Astrocyte of the hippocampus (primary cell): ENCODE measurements at regions not wholly inside any gene's neighbourhood (a gene's known extent, or its start where the extent isn't known, plus 50 kb on each side); places are given as distances from the start of the nearest gene placed in this dataset.
"Not testable (repeated sequence)": the region's sequence is repeated elsewhere in the genome, so short reads cannot be mapped to it uniquely, and the experiment has no call there.

Experiments
- DNase-seq: peaks from one replicate; pipeline ENCODE4 v3.0.0; 2011; ENCODE audit warnings: low read depth, low spot score

GRCh38 chr4:114034189-114034588, 54.7 kb upstream of the ARSJ start:
- no peak for DNase-seq

- DNase-seq, result no peak
Observed at GRCh38 chr4:114036426-114036825, 57.0 kb upstream of the ARSJ start.

GRCh38 chr4:114036864-114037263, 57.4 kb upstream of the ARSJ start:
- no peak for DNase-seq

- no peak for DNase-seq
Observed at GRCh38 chr4:114037988-114038387, 58.5 kb upstream of the ARSJ start.

- DNase-seq, result no peak
Observed at GRCh38 chr4:114038762-114039387, 59.4 kb upstream of the ARSJ start.

- DNase-seq, result peak; percentile 42
Observed at GRCh38 chr4:114040319-114041116, 61.1 kb upstream of the ARSJ start.

- no peak for DNase-seq
Observed at GRCh38 chr4:114041117-114041475, 61.6 kb upstream of the ARSJ start.

GRCh38 chr4:114043116-114043515, 63.7 kb upstream of the ARSJ start:
- no peak for DNase-seq

- DNase-seq, result not testable (repeated sequence)
Observed at GRCh38 chr4:114044351-114044750, 64.9 kb upstream of the ARSJ start.

GRCh38 chr4:114046331-114046730, 66.9 kb upstream of the ARSJ start:
- no peak for DNase-seq

GRCh38 chr4:114048154-114048553, 68.7 kb upstream of the ARSJ start:
- not testable (repeated sequence) for DNase-seq

GRCh38 chr4:114052227-114052626, 72.8 kb upstream of the ARSJ start:
- DNase-seq, result no peak

- no peak for DNase-seq
Observed at GRCh38 chr4:114056599-114056998, 77.2 kb upstream of the ARSJ start.

- DNase-seq, result no peak
Observed at GRCh38 chr4:114057746-114058145, 78.3 kb upstream of the ARSJ start.

GRCh38 chr4:114062499-114062898, 83.1 kb upstream of the ARSJ start:
- DNase-seq, result no peak

GRCh38 chr4:114072781-114073180, 93.3 kb upstream of the ARSJ start:
- peak; percentile 15 for DNase-seq

GRCh38 chr4:114076899-114077570, 97.6 kb upstream of the ARSJ start:
- DNase-seq, result no peak

GRCh38 chr4:114077610-114078009, 98.2 kb upstream of the ARSJ start:
- peak; percentile 74 for DNase-seq

GRCh38 chr4:114078636-114079035, 99.2 kb upstream of the ARSJ start:
- DNase-seq, result peak; percentile 10

- no peak for DNase-seq
Observed at GRCh38 chr4:114081783-114082182, 102.3 kb upstream of the ARSJ start.

- DNase-seq, result no peak
Observed at GRCh38 chr4:114082348-114082747, 102.9 kb upstream of the ARSJ start.

- no peak for DNase-seq
Observed at GRCh38 chr4:114085611-114086345, 106.3 kb upstream of the ARSJ start.
